ENCODE measurements at regions not wholly inside any gene's neighbourhood (a gene's known extent, or its start where the extent isn't known, plus 50 kb on each side); places are given as distances from the start of the nearest gene placed in this dataset.

- intact Hi-C loops (cut with DNase I) = no loop called here
- Histone ChIP-seq H3K9me3 (no peaks in the 10 kb centered on the region), H3K27me3 (no peaks in the 10 kb centered on the region), H3K4me1 (no peaks in the 10 kb centered on the region), H3K4me3 (no peak overlapping the region), H3K36me3 (no peaks in the 10 kb centered on the region), H3K27ac (no peak overlapping the region)
- TF ChIP-seq CTCF (IDR thresholded peaks at IDR 0.05) = no peak
- DNase-seq (no peak), ATAC-seq (no peak)
- 76 to 85% methylated on average over 3 of the region's 3 CpGs for WGBS, 2 donors
These were observed 284.1 kb upstream of the SLITRK2 start for GRCh38 chrX:145533534-145533933.

GRCh38 chrX:145549496-145549895 lies 268.1 kb upstream of the SLITRK2 start:
- ATAC-seq (no peak), DNase-seq (no peak)
- H3K4me1 ChIP-seq = no peaks in the 10 kb centered on the region
- 78 to 86% methylated on average over 3 of the region's 3 CpGs for WGBS, 2 donors
- no peak for TF ChIP-seq CTCF (IDR thresholded peaks at IDR 0.05)
- H3K27me3 ChIP-seq = no peaks in the 10 kb centered on the region
- peaks cover 0 to 5% (median 0%) of the 10 kb centered on the region in 11 donors for H3K9me3 ChIP-seq
- no peak overlapping the region for H3K4me3 ChIP-seq
- intact Hi-C loops (cut with DNase I) = no loop called here
- no peak overlapping the region for H3K27ac ChIP-seq
- H3K36me3 ChIP-seq = no peaks in the 10 kb centered on the region

- Histone ChIP-seq H3K27me3 (no peaks in the 10 kb centered on the region), H3K27ac (no peak overlapping the region), H3K4me3 (no peak overlapping the region), H3K36me3 (no peaks in the 10 kb centered on the region), H3K9me3 (peaks cover 0 to 5% (median 0%) of the 10 kb centered on the region in 11 donors), H3K4me1 (no peaks in the 10 kb centered on the region)
- ATAC-seq = no peak
- intact Hi-C loops (cut with DNase I) = no loop called here
- WGBS, 2 donors = 33 to 44% methylated on average over 1 of the region's 1 CpG
- no peak for TF ChIP-seq CTCF (IDR thresholded peaks at IDR 0.05)
- no peak for DNase-seq
These were observed 265.0 kb upstream of the SLITRK2 start for GRCh38 chrX:145552643-145553042.

GRCh38 chrX:145553702-145554101 lies 263.9 kb upstream of the SLITRK2 start:
- intact Hi-C loops (cut with DNase I) = no loop called here
- no peaks in the 10 kb centered on the region for H3K4me1 ChIP-seq
- H3K4me3 ChIP-seq = no peak overlapping the region
- no peaks in the 10 kb centered on the region for H3K27me3 ChIP-seq
- H3K36me3 ChIP-seq = no peaks in the 10 kb centered on the region
- no peak for ATAC-seq
- 76 to 85% methylated on average over 4 of the region's 4 CpGs for WGBS, 2 donors
- H3K27ac ChIP-seq = no peak overlapping the region
- TF ChIP-seq CTCF (IDR thresholded peaks at IDR 0.05) = no peak
- no peak for DNase-seq
- H3K9me3 ChIP-seq = peaks cover 0 to 5% (median 0%) of the 10 kb centered on the region in 11 donors

- 56 to 67% methylated on average over 1 of the region's 1 CpG for WGBS, 2 donors
- intact Hi-C loops (cut with DNase I) = no loop called here
- TF ChIP-seq CTCF (IDR thresholded peaks at IDR 0.05) = no peak
These were observed 254.5 kb upstream of the SLITRK2 start for GRCh38 chrX:145563159-145563558.

More at GRCh38 chrX:145563159-145563558, 254.5 kb upstream of the SLITRK2 start:
- peaks cover 0 to 3% (median 0%) of the 10 kb centered on the region in 11 donors for H3K9me3 ChIP-seq
- no peak for DNase-seq
- no peak overlapping the region for H3K4me3 ChIP-seq
- H3K4me1 ChIP-seq = no peaks in the 10 kb centered on the region
- no peaks in the 10 kb centered on the region for H3K27me3 ChIP-seq
- no peaks in the 10 kb centered on the region for H3K36me3 ChIP-seq
- no peak for ATAC-seq
- H3K27ac ChIP-seq = no peak overlapping the region

Measured in heart right ventricle (tissue), 16 donors.